Iris pigment epithelial cell (primary cell): ENCODE measurements at regions not wholly inside any gene's neighbourhood (a gene's known extent, or its start where the extent isn't known, plus 50 kb on each side); places are given as distances from the start of the nearest gene placed in this dataset.
"Not testable (repeated sequence)": the region's sequence is repeated elsewhere in the genome, so short reads cannot be mapped to it uniquely, and the experiment has no call there.

ENCODE experiments used
- DNase-seq: peaks from one replicate; pipeline ENCODE4 v3.0.0-alpha.2; 2011; ENCODE audit warnings: low read depth

GRCh38 chr17:30584810-30585209, 107.6 kb downstream of the GOSR1 start:
- no peak for DNase-seq

GRCh38 chr17:30580916-30581315, 103.7 kb downstream of the GOSR1 start:
- peak; percentile 31 for DNase-seq

- DNase-seq, result peak; percentile 22
Measured at GRCh38 chr17:30579610-30580315, 102.6 kb downstream of the GOSR1 start.

GRCh38 chr17:30578015-30578717, 101.0 kb downstream of the GOSR1 start:
- not testable (repeated sequence) for DNase-seq
